NB4 (cell line): ENCODE measurements at regions not wholly inside any gene's neighbourhood (a gene's known extent, or its start where the extent isn't known, plus 50 kb on each side); places are given as distances from the start of the nearest gene placed in this dataset.
"Not testable (repeated sequence)": the region's sequence is repeated elsewhere in the genome, so short reads cannot be mapped to it uniquely, and the experiment has no call there.

Experiments
- DNase-seq: peaks from one replicate; pipeline ENCODE4 v3.0.0; 2010; ENCODE audit warnings: low read depth
- H3K4me3 ChIP-seq: one replicate; pipeline ENCODE4 v1.5.1; 2011; ENCODE audit warnings: mild to moderate bottlenecking, low read depth, low read length, moderate library complexity
- CTCF ChIP-seq: IDR thresholded peaks from one replicate; pipeline ENCODE4 v1.5.1; 2012; ENCODE audit warnings: low read depth, low read length
- MAX ChIP-seq: IDR thresholded peaks from 2 replicates; pipeline ENCODE4 v1.6.1; 2011; ENCODE audit warnings: low read depth, low read length
- MYC ChIP-seq: IDR thresholded peaks from 2 replicates; pipeline ENCODE4 v1.6.1; 2011; ENCODE audit warnings: low read depth, low read length
- POLR2A ChIP-seq: IDR thresholded peaks from 2 replicates; pipeline ENCODE4 v1.6.1; 2011; ENCODE audit warnings: mild to moderate bottlenecking; ENCODE audit not compliant: insufficient read length; ENCODE audit errors: extremely low read depth

DNA sequence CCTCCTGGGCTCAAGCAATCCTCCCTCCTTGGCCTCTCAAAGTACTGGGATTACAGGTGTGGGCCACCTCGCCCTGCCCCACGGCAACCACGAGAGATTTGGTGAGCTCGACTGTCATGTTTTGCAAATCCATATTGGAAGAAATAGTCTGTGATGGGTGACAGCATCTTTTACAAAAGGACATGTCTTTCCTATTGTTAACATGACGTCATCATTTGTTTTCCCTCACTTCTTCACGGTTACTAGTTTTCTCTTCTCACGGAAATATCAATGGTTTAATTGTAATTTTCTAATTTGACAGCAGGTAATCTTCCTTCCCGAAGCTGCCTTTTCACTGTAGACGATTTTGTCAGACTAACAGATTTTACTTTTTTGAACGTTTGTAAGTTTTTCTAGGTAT, 110.8 kb upstream of the GREM2 start:
- H3K4me3 ChIP-seq = no peak overlapping the region

GRCh38 chr1:240720976-240721375, 109.0 kb upstream of the GREM2 start:
- no peak for TF ChIP-seq MAX
- no peak for TF ChIP-seq POLR2A
- no peak for TF ChIP-seq MYC
- no peak for TF ChIP-seq CTCF
- DNase-seq = no peak
- no peak overlapping the region for H3K4me3 ChIP-seq

More for the DNA sequence above, 110.8 kb upstream of the GREM2 start:
- DNase-seq = no peak
- no peak for TF ChIP-seq CTCF
- TF ChIP-seq POLR2A = no peak
- no peak for TF ChIP-seq MAX
- TF ChIP-seq MYC = no peak

- TF ChIP-seq POLR2A (no peak), MAX (no peak), CTCF (no peak), MYC (no peak)
- no peak for DNase-seq
These were observed 108.2 kb upstream of the GREM2 start for GRCh38 chr1:240719953-240720700.

DNA sequence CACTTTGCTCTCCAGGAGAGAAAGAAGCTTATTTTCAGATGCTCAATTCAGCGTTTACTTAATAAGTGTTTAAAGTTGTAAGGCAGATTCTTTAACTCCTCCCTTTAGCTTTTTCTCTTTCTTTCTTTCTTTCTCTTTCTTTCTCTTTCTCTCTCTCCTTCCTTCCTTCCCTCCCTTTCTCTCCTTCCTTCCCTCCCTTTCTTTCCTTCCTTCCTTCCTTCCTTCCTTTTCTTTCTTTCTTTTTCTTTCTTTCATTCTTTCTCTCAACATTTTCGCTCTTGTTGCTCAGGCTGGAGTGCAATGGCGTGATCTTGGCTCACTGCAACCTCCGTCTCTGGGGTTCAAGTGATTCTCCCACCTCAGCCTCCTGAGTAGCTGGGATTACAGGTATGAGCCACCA, 104.6 kb upstream of the GREM2 start:
- H3K4me3 ChIP-seq, DNase-seq: not testable (repeated sequence)

More at GRCh38 chr1:240719953-240720700, 108.2 kb upstream of the GREM2 start:
- no peak overlapping the region for H3K4me3 ChIP-seq

GRCh38 chr1:240714568-240715292, 102.8 kb upstream of the GREM2 start:
- no peak overlapping the region for H3K4me3 ChIP-seq
- DNase-seq = no peak
- TF ChIP-seq MYC (no peak), CTCF (no peak)

GRCh38 chr1:240712014-240712731, 100.2 kb upstream of the GREM2 start:
- H3K4me3 ChIP-seq = no peak overlapping the region
- DNase-seq = no peak
- TF ChIP-seq MYC = no peak
- TF ChIP-seq CTCF = no peak
- TF ChIP-seq POLR2A = no peak
